BJ (cell line): ENCODE measurements at regions not wholly inside any gene's neighbourhood (a gene's known extent, or its start where the extent isn't known, plus 50 kb on each side); places are given as distances from the start of the nearest gene placed in this dataset.

Experiments
- CTCF ChIA-PET: fragments of 350-600 bp; formaldehyde crosslinking; extraction: SDS; loops from one replicate; lab custom pipeline; 2021; ENCODE audit warnings: antibody characterized with exemption, inconsistent platforms; lab: Yijun Ruan, JAX
- POLR2A ChIA-PET: fragments of 300-600 bp; sonication (Branson Sonifier 250); formaldehyde crosslinking; extraction: SDS; loops from one replicate; lab custom pipeline; 2021; ENCODE audit warnings: antibody characterized with exemption; lab: Charles Lee
- DNase-seq: peaks from one replicate; pipeline ENCODE4 v3.0.0-alpha.2; 2011; ENCODE audit warnings: low read depth
- H3K27me3 ChIP-seq: 2 replicates; pipeline ENCODE4 v1.6.0; 2011; ENCODE audit warnings: low read length; ENCODE audit not compliant: control insufficient read depth, insufficient read depth
- H3K36me3 ChIP-seq: 2 replicates; pipeline ENCODE4 v1.5.1; 2011; ENCODE audit warnings: low read length; ENCODE audit not compliant: control insufficient read depth, insufficient read depth
- H3K4me3 ChIP-seq: 2 replicates; pipeline ENCODE4 v1.5.1; 2011; ENCODE audit warnings: low read depth, mild to moderate bottlenecking, control low read depth, low read length
- CTCF ChIP-seq: IDR thresholded peaks from 2 replicates; pipeline ENCODE4 v1.5.1; 2011; ENCODE audit warnings: low read depth, mild to moderate bottlenecking, control low read depth, inconsistent platforms, low read length, moderate library complexity; ENCODE audit not compliant: insufficient read depth

- no peak overlapping the region for H3K4me3 ChIP-seq
- DNase-seq = no peak
- H3K27me3 ChIP-seq = no peaks in the 10 kb centered on the region
- POLR2A ChIA-PET = no interaction called here
- TF ChIP-seq CTCF = no peak
- CTCF ChIA-PET = no interaction called here
- H3K36me3 ChIP-seq = no peaks in the 10 kb centered on the region
Measured at GRCh38 chr10:129093641-129094040, 373.4 kb upstream of the MGMT start.

GRCh38 chr10:129094233-129094632 is 372.8 kb upstream of the MGMT start:
- POLR2A ChIA-PET = no interaction called here

GRCh38 chr10:129094861-129095260 is 372.2 kb upstream of the MGMT start:
- ChIA-PET CTCF (no interaction called here), POLR2A (no interaction called here)
- no peak for TF ChIP-seq CTCF
- Histone ChIP-seq H3K36me3 (no peaks in the 10 kb centered on the region), H3K27me3 (no peaks in the 10 kb centered on the region), H3K4me3 (no peak overlapping the region)
- no peak for DNase-seq

More at GRCh38 chr10:129094233-129094632, 372.8 kb upstream of the MGMT start:
- Histone ChIP-seq H3K36me3 (no peaks in the 10 kb centered on the region), H3K4me3 (no peak overlapping the region), H3K27me3 (no peaks in the 10 kb centered on the region)
- CTCF ChIA-PET = no interaction called here
- no peak for DNase-seq
- no peak for TF ChIP-seq CTCF

GRCh38 chr10:129095680-129096064 is 371.4 kb upstream of the MGMT start:
- Histone ChIP-seq H3K36me3 (no peaks in the 10 kb centered on the region), H3K27me3 (no peaks in the 10 kb centered on the region), H3K4me3 (no peak overlapping the region)
- no peak for TF ChIP-seq CTCF
- POLR2A ChIA-PET = no interaction called here
- CTCF ChIA-PET = no interaction called here
- DNase-seq = no peak

GRCh38 chr10:129096065-129096984 is 370.7 kb upstream of the MGMT start:
- DNase-seq = no peak
- ChIA-PET POLR2A (no interaction called here), CTCF (no interaction called here)

More at GRCh38 chr10:129096065-129096984, 370.7 kb upstream of the MGMT start:
- Histone ChIP-seq H3K4me3 (no peak overlapping the region), H3K27me3 (no peaks in the 10 kb centered on the region), H3K36me3 (no peaks in the 10 kb centered on the region)
- TF ChIP-seq CTCF = no peak
